Body of pancreas (tissue), 4 donors: ENCODE measurements at regions not wholly inside any gene's neighbourhood (a gene's known extent, or its start where the extent isn't known, plus 50 kb on each side); places are given as distances from the start of the nearest gene placed in this dataset.

ENCODE experiments used
- POLR2A ChIP-seq, 3 donors: fragments of 450-650 bp; IDR thresholded peaks; one replicate each; pipeline ENCODE4 v1.6.1; 2016; ENCODE audit warnings: antibody characterized with exemption in 3 of 3, mild to moderate bottlenecking in 2 of 3
- TF ChIP-seq, protein P1 (sequence below), 7 experiments: fragments of 450-650 bp in 4 of 7; fragments of 200-600 bp in 3 of 7; sonication (generic) in 3 of 7; IDR thresholded peaks; one replicate each; pipeline ENCODE4 v1.5.1; 2016 to 2019; ENCODE audit warnings: antibody characterized with exemption in 7 of 7

DNA sequence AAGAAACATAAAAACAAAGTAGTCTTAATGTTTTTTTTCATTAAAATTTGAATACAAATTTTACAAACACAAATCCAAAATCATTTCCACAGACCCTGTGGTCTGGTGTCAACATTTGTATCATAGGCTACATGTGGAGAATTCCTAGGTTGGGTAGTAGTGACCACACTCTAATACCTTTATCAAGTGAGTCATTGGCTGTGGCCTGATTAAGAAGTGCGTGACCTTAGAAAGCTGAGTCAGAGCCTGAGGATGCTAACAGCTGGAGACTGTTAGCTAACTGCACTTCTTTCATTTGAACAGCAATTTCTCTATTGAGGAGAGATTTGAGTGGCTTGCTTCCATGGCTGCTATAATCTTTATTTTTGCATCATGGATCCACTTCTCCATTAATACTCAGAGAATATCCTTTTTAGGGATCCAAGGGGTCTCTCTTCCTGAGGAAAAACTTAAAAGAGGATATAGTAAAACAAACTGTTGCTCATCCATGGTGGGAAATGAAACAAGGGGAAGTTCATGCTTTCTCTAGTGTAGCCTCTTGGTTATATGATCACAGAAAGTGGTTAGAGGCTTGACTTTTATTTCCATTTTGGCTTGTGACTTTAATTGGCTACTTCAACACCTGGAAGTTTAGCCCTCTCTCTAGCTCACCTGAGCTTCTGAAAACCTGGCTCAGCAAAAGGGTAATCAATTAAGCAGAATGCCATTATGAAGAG is 335.8 kb downstream of the PABPC4L start:
- TF ChIP-seq, protein P1, sequence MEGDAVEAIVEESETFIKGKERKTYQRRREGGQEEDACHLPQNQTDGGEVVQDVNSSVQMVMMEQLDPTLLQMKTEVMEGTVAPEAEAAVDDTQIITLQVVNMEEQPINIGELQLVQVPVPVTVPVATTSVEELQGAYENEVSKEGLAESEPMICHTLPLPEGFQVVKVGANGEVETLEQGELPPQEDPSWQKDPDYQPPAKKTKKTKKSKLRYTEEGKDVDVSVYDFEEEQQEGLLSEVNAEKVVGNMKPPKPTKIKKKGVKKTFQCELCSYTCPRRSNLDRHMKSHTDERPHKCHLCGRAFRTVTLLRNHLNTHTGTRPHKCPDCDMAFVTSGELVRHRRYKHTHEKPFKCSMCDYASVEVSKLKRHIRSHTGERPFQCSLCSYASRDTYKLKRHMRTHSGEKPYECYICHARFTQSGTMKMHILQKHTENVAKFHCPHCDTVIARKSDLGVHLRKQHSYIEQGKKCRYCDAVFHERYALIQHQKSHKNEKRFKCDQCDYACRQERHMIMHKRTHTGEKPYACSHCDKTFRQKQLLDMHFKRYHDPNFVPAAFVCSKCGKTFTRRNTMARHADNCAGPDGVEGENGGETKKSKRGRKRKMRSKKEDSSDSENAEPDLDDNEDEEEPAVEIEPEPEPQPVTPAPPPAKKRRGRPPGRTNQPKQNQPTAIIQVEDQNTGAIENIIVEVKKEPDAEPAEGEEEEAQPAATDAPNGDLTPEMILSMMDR (IDR thresholded peaks at IDR 0.05) = no peak
- no peak for TF ChIP-seq POLR2A (IDR thresholded peaks at IDR 0.05)
